SK-N-SH treated with all-trans-retinoic acid at 6 μM for 48 hours (cell line): ENCODE measurements at regions not wholly inside any gene's neighbourhood (a gene's known extent, or its start where the extent isn't known, plus 50 kb on each side); places are given as distances from the start of the nearest gene placed in this dataset.

Experiments
- ATAC-seq: fragments of 200-7000 bp; cut with Tn5 transposase; 3 replicates; pipeline ENCODE4 v1.9.1; 2020; ENCODE audit warnings: mild to moderate bottlenecking, moderate library complexity
- ARNTL ChIP-seq: fragments of 450-650 bp; formaldehyde crosslinking; IDR thresholded peaks from 2 replicates; pipeline ENCODE4 v1.5.0; 2020; ENCODE audit warnings: low read depth, mild to moderate bottlenecking, moderate library complexity, borderline replicate concordance
- BACH2 ChIP-seq: fragments of 250-450 bp; sonication (Bioruptor Pico); IDR thresholded peaks from 2 replicates; pipeline ENCODE4 v1.9.0; 2021; ENCODE audit warnings: mild to moderate bottlenecking, borderline replicate concordance
- CREB5 ChIP-seq: fragments of 250-450 bp; sonication (Bioruptor Pico); IDR thresholded peaks from 2 replicates; pipeline ENCODE4 v1.5.1; 2020; ENCODE audit warnings: low read depth, mild to moderate bottlenecking, moderate library complexity
- CSDC2 ChIP-seq: fragments of 250-450 bp; sonication (Bioruptor Pico); IDR thresholded peaks from 2 replicates; pipeline ENCODE4 v1.5.0; 2020; ENCODE audit warnings: mild to moderate bottlenecking, moderate library complexity
- ESRRG ChIP-seq: fragments of 250-450 bp; sonication (Bioruptor Pico); IDR thresholded peaks from 2 replicates; pipeline ENCODE4 v1.6.1; 2021; ENCODE audit warnings: mild to moderate bottlenecking
- GLIS3 ChIP-seq: fragments of 250-450 bp; sonication (Bioruptor Pico); IDR thresholded peaks from 2 replicates; pipeline ENCODE4 v1.5.0; 2020; ENCODE audit warnings: mild to moderate bottlenecking, moderate library complexity
- ISL1 ChIP-seq: fragments of 250-450 bp; sonication (Bioruptor Pico); IDR thresholded peaks from 2 replicates; pipeline ENCODE4 v2.1.2; 2022; ENCODE audit warnings: mild to moderate bottlenecking, moderate library complexity
- OSR1 ChIP-seq: fragments of 250-450 bp; sonication (Bioruptor Pico); IDR thresholded peaks from 2 replicates; pipeline ENCODE4 v1.8.0; 2022; ENCODE audit warnings: moderate library complexity, mild to moderate bottlenecking, inconsistent platforms
- PATZ1 ChIP-seq: fragments of 250-450 bp; sonication (Bioruptor Pico); IDR thresholded peaks from 2 replicates; pipeline ENCODE4 v1.8.0; 2020; ENCODE audit warnings: mild to moderate bottlenecking, moderate library complexity, borderline replicate concordance
- PPARA ChIP-seq: fragments of 250-450 bp; sonication (Bioruptor Pico); IDR thresholded peaks from 2 replicates; pipeline ENCODE4 v1.5.0; 2020; ENCODE audit warnings: mild to moderate bottlenecking, borderline replicate concordance
- RARB ChIP-seq: fragments of 250-450 bp; sonication (Bioruptor Pico); IDR thresholded peaks from 2 replicates; pipeline ENCODE4 v1.8.0; 2021; ENCODE audit warnings: mild to moderate bottlenecking, moderate library complexity
- SNAI2 ChIP-seq: fragments of 250-450 bp; sonication (Bioruptor Pico); IDR thresholded peaks from 2 replicates; pipeline ENCODE4 v1.5.0; 2020; ENCODE audit warnings: mild to moderate bottlenecking, moderate library complexity
- TCF4 ChIP-seq: fragments of 250-450 bp; sonication (Bioruptor Pico); IDR thresholded peaks from 2 replicates; pipeline ENCODE4 v1.8.0; 2021; ENCODE audit warnings: mild to moderate bottlenecking, moderate library complexity, borderline replicate concordance
- TOX ChIP-seq: fragments of 250-450 bp; sonication (Bioruptor Pico); IDR thresholded peaks from 2 replicates; pipeline ENCODE4 v1.8.0; 2021; ENCODE audit warnings: mild to moderate bottlenecking, moderate library complexity, borderline replicate concordance
- TSHZ2 ChIP-seq: fragments of 250-450 bp; sonication (Bioruptor Pico); IDR thresholded peaks from 2 replicates; pipeline ENCODE4 v1.5.0; 2020; ENCODE audit warnings: mild to moderate bottlenecking, moderate library complexity
- ZC3H10 ChIP-seq: fragments of 250-450 bp; sonication (Bioruptor Pico); IDR thresholded peaks from 2 replicates; pipeline ENCODE4 v1.5.1; 2021; ENCODE audit warnings: mild to moderate bottlenecking, moderate library complexity
- ZFP3 ChIP-seq: fragments of 250-450 bp; sonication (Bioruptor Pico); IDR thresholded peaks from 2 replicates; pipeline ENCODE4 v1.5.0; 2020; ENCODE audit warnings: mild to moderate bottlenecking, moderate library complexity
- ZNF565 ChIP-seq: fragments of 450-650 bp; formaldehyde crosslinking; conservative IDR thresholded peaks from 2 replicates; pipeline ENCODE4 v1.5.0; 2020; ENCODE audit warnings: low read depth, mild to moderate bottlenecking, moderate library complexity
- ZNF70 ChIP-seq: fragments of 450-650 bp; formaldehyde crosslinking; IDR thresholded peaks from 2 replicates; pipeline ENCODE4 v1.5.0; 2020; ENCODE audit warnings: mild to moderate bottlenecking, moderate library complexity
- ZNF8 ChIP-seq: fragments of 450-650 bp; formaldehyde crosslinking; IDR thresholded peaks from 2 replicates; pipeline ENCODE4 v1.5.0; 2020; ENCODE audit warnings: mild to moderate bottlenecking, moderate library complexity

- TF ChIP-seq GLIS3 (CRISPR knock-in tag) (no peak), ZC3H10 (CRISPR knock-in tag) (no peak), OSR1 (CRISPR knock-in tag) (no peak), ZNF70 (no peak), BACH2 (CRISPR knock-in tag) (no peak), ISL1 (no peak), ARNTL (no peak), RARB (CRISPR knock-in tag) (no peak), TCF4 (CRISPR knock-in tag) (no peak), CSDC2 (CRISPR knock-in tag) (no peak)
- TF ChIP-seq, all 23 proteins: peak for 0
- ATAC-seq: no peak
Measured at GRCh38 chr4:170776983-170777382, 687.2 kb upstream of the AADAT start.

GRCh38 chr4:170775851-170776250, 686.1 kb upstream of the AADAT start:
- TF ChIP-seq CSDC2 (CRISPR knock-in tag) (no peak), ZNF565 (no peak), ARNTL (no peak), SNAI2 (CRISPR knock-in tag) (no peak), RARB (CRISPR knock-in tag) (no peak), CREB5 (CRISPR knock-in tag) (no peak), PATZ1 (no peak), TCF4 (CRISPR knock-in tag) (no peak), ISL1 (no peak), TOX (CRISPR knock-in tag) (no peak), ZNF8 (CRISPR knock-in tag) (no peak), TSHZ2 (no peak), BACH2 (CRISPR knock-in tag) (no peak), ESRRG (CRISPR knock-in tag) (no peak)
- ATAC-seq: no peak

GRCh38 chr4:170773709-170774273, 684.0 kb upstream of the AADAT start:
- no peak for ATAC-seq
- TF ChIP-seq ZC3H10 (CRISPR knock-in tag) (no peak), PPARA (CRISPR knock-in tag) (no peak)

- no peak for ATAC-seq
- TF ChIP-seq CREB5 (CRISPR knock-in tag) (peak; percentile 74), ISL1 (peak; percentile 94), ZNF70 (no peak), ZFP3 (CRISPR knock-in tag) (0 out of 2 replicates have a peak, but pooled peaks have one; percentile 21)
- TF ChIP-seq, all 23 proteins: peak for 3
Measured at GRCh38 chr4:170772429-170772828, 682.7 kb upstream of the AADAT start.

GRCh38 chr4:170770664-170771063, 680.9 kb upstream of the AADAT start:
- ATAC-seq: no peak
- TF ChIP-seq PPARA (CRISPR knock-in tag) (no peak), OSR1 (CRISPR knock-in tag) (no peak), BACH2 (CRISPR knock-in tag) (no peak), ISL1 (peak; percentile 23; the same call in 1 of the 2 replicates), ESRRG (CRISPR knock-in tag) (no peak), PATZ1 (no peak), TCF4 (CRISPR knock-in tag) (no peak), TOX (CRISPR knock-in tag) (no peak)
- TF ChIP-seq, all 23 proteins: peak for 1
